Nephron progenitor cell (in vitro differentiated cells): ENCODE measurements at regions not wholly inside any gene's neighbourhood (a gene's known extent, or its start where the extent isn't known, plus 50 kb on each side); places are given as distances from the start of the nearest gene placed in this dataset.
"Not testable (repeated sequence)": the region's sequence is repeated elsewhere in the genome, so short reads cannot be mapped to it uniquely, and the experiment has no call there.

Source experiments
- DNase-seq: peaks from one replicate; pipeline ENCODE4 v3.0.0; 2021
- H3K27ac Mint-ChIP-seq: 2 replicates; pipeline ENCODE4 v1.8.0; 2021; ENCODE audit warnings: mild to moderate bottlenecking, moderate library complexity, mixed read lengths
- H3K27me3 Mint-ChIP-seq: 2 replicates; pipeline ENCODE4 v1.8.0; 2021; ENCODE audit warnings: mild to moderate bottlenecking, low read depth, mixed read lengths; ENCODE audit not compliant: poor library complexity
- H3K36me3 Mint-ChIP-seq: 2 replicates; pipeline ENCODE4 v1.8.0; 2021; ENCODE audit warnings: low read depth, mixed read lengths
- H3K4me1 Mint-ChIP-seq: 2 replicates; pipeline ENCODE4 v1.8.0; 2021; ENCODE audit warnings: mixed read lengths
- H3K4me3 Mint-ChIP-seq: 2 replicates; pipeline ENCODE4 v1.8.0; 2021; ENCODE audit warnings: mild to moderate bottlenecking, moderate library complexity, mixed read lengths
- H3K9me3 Mint-ChIP-seq: 2 replicates; pipeline ENCODE4 v1.8.0; 2021; ENCODE audit warnings: mild to moderate bottlenecking, moderate library complexity, mixed read lengths
- TF ChIP-seq, protein P1 (sequence below): fragments of 200-600 bp; sonication (generic); IDR thresholded peaks from 2 replicates; pipeline ENCODE4 v1.5.0; 2021; ENCODE audit warnings: antibody characterized with exemption

GRCh38 chr2:91768997-91769396 lies 3077.5 kb downstream of the RPIA start:
- peaks cover 41% of the 10 kb centered on the region for H3K9me3 Mint-ChIP-seq
- not testable (repeated sequence) for H3K27me3 Mint-ChIP-seq, H3K27ac Mint-ChIP-seq, DNase-seq, H3K36me3 Mint-ChIP-seq, H3K4me1 Mint-ChIP-seq, H3K4me3 Mint-ChIP-seq

DNA sequence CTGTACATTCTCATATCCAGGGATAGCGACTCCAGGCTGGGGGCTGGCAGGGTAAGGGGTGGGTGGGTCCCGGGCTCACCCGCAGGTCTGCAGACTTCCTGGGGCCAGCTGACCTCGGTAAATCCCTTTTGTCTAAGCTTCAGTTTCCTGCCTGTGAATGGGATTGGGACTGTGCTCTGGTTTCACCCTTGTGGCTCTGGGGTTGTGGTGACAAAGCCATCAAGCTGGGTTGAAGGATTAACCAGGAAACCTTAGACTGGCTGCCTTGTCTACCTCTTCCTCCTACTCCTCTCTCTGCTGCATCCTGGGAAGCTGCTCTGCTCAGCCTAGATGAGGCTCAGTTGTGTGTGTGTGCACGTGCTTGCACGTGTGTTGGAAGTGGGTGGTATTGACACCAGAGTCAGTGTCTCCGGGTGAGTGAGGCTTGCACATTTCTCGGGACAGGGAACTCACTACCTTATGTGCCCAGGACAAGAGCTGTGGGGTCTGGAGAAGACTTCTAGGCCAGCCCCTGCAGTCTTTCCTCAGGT lies 3078.6 kb downstream of the RPIA start:
- H3K4me1 Mint-ChIP-seq, H3K27ac Mint-ChIP-seq, H3K36me3 Mint-ChIP-seq, H3K4me3 Mint-ChIP-seq, H3K27me3 Mint-ChIP-seq, DNase-seq: not testable (repeated sequence)
- H3K9me3 Mint-ChIP-seq: peaks cover 39% of the 10 kb centered on the region

- H3K27me3 Mint-ChIP-seq, H3K4me1 Mint-ChIP-seq, H3K36me3 Mint-ChIP-seq, H3K27ac Mint-ChIP-seq, H3K4me3 Mint-ChIP-seq, DNase-seq: not testable (repeated sequence)
- H3K9me3 Mint-ChIP-seq: peaks cover 38% of the 10 kb centered on the region
These were observed 3080.1 kb downstream of the RPIA start for GRCh38 chr2:91771604-91772003.

- not testable (repeated sequence) for DNase-seq, H3K4me1 Mint-ChIP-seq, H3K27ac Mint-ChIP-seq, H3K27me3 Mint-ChIP-seq, H3K36me3 Mint-ChIP-seq, H3K4me3 Mint-ChIP-seq
- peaks cover 44% of the 10 kb centered on the region for H3K9me3 Mint-ChIP-seq
These were observed 3080.9 kb downstream of the RPIA start for GRCh38 chr2:91772240-91772937.

- not testable (repeated sequence) for H3K27ac Mint-ChIP-seq, H3K4me3 Mint-ChIP-seq, DNase-seq, H3K4me1 Mint-ChIP-seq, H3K36me3 Mint-ChIP-seq, H3K27me3 Mint-ChIP-seq
- H3K9me3 Mint-ChIP-seq: peaks cover 46% of the 10 kb centered on the region
These were observed 3082.3 kb downstream of the RPIA start for GRCh38 chr2:91773810-91774209.

DNA sequence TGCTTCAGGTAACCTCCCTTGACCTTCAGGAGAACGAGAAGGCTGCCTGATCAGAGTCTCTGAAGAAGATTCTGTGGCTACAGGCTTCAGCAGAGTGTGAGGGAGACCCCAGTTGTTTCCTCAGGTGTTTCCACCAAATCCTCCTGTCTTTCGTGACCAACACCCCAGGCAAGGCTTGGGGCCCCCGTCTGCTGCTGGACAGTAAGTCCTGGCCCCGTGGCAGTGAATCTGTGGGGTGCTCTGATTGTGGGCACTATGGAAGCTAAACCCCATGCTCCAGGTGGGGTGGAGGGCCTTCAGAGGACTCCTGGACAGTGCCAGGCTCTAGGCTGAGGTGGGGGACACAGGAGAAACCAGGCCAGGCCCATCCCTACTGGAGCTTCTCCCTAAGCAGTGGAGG lies 3083.7 kb downstream of the RPIA start:
- not testable (repeated sequence) for H3K36me3 Mint-ChIP-seq, H3K4me3 Mint-ChIP-seq, H3K4me1 Mint-ChIP-seq, H3K27ac Mint-ChIP-seq, H3K27me3 Mint-ChIP-seq, DNase-seq
- peaks cover 52% of the 10 kb centered on the region for H3K9me3 Mint-ChIP-seq

- not testable (repeated sequence) for H3K27ac Mint-ChIP-seq, H3K27me3 Mint-ChIP-seq, H3K4me3 Mint-ChIP-seq, H3K36me3 Mint-ChIP-seq, H3K4me1 Mint-ChIP-seq, DNase-seq
- peaks cover 75% of the 10 kb centered on the region for H3K9me3 Mint-ChIP-seq
These were observed 3088.9 kb downstream of the RPIA start for GRCh38 chr2:91780324-91780723.

DNA sequence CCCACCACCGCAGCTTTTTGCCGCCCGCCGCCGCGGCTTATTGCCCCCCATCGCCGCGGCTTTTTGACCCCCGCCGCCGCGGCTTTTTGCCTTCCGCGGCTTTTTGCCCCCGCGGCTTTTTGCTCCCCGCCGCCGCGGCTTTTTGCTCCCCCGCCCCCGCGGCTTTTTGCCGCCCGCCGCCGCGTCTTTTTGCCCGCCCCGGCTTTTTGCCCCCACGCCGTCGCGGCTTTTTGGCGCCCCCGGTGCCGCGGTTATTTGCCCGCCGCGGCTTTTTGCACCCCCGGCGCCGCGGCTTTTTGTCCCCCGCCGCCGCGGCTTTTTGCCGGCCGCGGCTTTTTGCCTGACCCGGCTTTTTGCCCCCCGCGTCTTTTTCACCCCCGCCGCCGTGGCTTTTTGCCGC lies 3061.8 kb upstream of the TEKT4 start:
- H3K27me3 Mint-ChIP-seq, H3K27ac Mint-ChIP-seq, DNase-seq, H3K4me3 Mint-ChIP-seq, H3K4me1 Mint-ChIP-seq, H3K9me3 Mint-ChIP-seq, H3K36me3 Mint-ChIP-seq: not testable (repeated sequence)

DNA sequence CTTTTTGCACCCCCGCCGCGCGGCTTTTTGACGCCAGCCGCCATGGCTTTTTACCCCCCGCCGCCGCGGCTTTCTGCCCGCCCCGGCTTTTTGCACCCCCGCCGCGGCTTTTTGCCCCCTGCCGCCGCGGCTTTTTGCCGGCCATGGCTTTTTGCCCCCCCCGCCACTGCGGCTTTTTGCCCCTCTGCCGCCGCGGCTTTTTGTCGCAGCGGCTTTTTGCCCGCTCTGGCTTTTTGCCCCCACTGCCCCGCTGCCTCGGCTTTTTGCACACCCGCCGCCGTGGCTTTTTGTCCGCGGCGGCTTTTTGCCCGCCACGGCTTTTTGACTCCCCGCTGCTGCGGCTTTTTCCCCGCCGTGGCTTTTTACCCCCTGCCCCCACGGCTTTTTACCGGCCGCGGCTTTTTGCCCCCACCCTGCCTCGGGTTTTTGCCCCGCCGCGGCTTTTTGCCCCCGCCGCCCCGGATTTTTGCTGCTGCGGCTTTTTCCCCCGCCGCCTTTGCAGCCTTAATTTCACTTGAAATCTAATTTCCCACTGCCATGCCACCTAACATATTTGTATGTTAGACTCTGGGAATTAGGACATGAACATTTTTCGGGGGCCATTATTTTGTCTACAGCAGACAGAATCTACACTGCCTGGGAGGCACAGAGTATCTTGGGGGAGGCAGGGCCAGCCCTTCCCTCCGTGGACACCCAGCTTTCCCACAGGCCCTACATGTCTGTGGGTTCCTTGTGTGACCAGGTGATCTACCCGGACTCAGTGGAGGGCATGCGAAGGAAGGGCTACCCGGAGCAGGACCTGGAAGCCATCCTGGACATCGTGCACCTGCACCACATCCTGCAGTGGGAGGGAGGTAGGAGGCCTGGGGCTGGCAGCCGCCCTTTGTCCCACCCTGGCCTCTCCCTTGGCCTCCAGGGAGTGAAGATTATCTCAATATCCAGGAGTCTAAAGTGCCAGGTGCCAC lies 3031.0 kb upstream of the TEKT4 start:
- H3K9me3 Mint-ChIP-seq: peaks cover 45% of the 10 kb centered on the region
- DNase-seq: no peak
- H3K4me3 Mint-ChIP-seq: no peak overlapping the region
- no peak overlapping the region for H3K27ac Mint-ChIP-seq
- no peaks in the 10 kb centered on the region for H3K4me1 Mint-ChIP-seq
- TF ChIP-seq, protein P1, sequence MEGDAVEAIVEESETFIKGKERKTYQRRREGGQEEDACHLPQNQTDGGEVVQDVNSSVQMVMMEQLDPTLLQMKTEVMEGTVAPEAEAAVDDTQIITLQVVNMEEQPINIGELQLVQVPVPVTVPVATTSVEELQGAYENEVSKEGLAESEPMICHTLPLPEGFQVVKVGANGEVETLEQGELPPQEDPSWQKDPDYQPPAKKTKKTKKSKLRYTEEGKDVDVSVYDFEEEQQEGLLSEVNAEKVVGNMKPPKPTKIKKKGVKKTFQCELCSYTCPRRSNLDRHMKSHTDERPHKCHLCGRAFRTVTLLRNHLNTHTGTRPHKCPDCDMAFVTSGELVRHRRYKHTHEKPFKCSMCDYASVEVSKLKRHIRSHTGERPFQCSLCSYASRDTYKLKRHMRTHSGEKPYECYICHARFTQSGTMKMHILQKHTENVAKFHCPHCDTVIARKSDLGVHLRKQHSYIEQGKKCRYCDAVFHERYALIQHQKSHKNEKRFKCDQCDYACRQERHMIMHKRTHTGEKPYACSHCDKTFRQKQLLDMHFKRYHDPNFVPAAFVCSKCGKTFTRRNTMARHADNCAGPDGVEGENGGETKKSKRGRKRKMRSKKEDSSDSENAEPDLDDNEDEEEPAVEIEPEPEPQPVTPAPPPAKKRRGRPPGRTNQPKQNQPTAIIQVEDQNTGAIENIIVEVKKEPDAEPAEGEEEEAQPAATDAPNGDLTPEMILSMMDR: no peak
- H3K36me3 Mint-ChIP-seq: no peaks in the 10 kb centered on the region
- H3K27me3 Mint-ChIP-seq: no peaks in the 10 kb centered on the region

DNA sequence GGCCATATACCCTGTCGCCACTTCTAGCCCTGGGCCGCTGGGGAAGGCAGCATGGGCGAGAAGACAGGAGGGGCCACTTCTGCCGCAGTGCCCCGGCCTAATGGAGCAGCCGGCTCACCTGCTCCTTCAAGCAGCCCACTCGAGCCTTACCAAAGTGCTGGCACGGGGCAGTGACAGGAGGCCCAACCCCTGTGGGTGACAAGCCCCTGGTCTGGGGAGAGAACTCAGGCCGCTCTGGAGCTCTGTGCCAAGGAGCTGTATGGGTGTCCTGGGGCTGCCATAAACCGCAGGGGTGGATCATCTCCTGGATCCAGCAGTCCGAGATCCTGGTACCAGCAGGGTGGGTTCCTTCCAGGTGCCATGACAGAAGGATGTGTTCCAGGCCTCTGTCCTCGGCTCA lies 3029.0 kb upstream of the TEKT4 start:
- not testable (repeated sequence) for H3K4me3 Mint-ChIP-seq, DNase-seq, H3K36me3 Mint-ChIP-seq, H3K4me1 Mint-ChIP-seq, H3K27ac Mint-ChIP-seq, H3K27me3 Mint-ChIP-seq
- H3K9me3 Mint-ChIP-seq: peaks cover 65% of the 10 kb centered on the region

DNA sequence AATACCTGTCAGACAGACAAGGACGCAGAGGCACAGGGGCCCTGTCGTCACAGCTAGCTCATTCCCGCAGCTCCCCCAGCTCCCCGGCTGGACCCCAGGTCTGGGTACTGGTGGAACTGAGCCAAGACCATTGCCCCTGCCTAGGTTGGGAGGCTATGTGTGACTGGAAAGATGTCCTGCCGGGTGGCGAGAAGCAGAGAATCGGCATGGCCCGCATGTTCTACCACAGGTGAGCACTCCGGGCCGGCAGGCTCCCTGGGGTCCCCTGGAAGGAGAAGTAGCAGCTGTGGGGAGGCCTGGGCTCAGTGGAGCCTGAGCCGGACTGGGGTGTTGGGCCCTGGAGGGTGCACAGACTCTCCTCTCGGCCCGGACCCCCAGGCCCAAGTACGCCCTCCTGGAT lies 3028.3 kb upstream of the TEKT4 start:
- not testable (repeated sequence) for DNase-seq, H3K36me3 Mint-ChIP-seq, H3K27me3 Mint-ChIP-seq, H3K4me1 Mint-ChIP-seq, H3K4me3 Mint-ChIP-seq, H3K27ac Mint-ChIP-seq
- H3K9me3 Mint-ChIP-seq: peaks cover 70% of the 10 kb centered on the region

DNA sequence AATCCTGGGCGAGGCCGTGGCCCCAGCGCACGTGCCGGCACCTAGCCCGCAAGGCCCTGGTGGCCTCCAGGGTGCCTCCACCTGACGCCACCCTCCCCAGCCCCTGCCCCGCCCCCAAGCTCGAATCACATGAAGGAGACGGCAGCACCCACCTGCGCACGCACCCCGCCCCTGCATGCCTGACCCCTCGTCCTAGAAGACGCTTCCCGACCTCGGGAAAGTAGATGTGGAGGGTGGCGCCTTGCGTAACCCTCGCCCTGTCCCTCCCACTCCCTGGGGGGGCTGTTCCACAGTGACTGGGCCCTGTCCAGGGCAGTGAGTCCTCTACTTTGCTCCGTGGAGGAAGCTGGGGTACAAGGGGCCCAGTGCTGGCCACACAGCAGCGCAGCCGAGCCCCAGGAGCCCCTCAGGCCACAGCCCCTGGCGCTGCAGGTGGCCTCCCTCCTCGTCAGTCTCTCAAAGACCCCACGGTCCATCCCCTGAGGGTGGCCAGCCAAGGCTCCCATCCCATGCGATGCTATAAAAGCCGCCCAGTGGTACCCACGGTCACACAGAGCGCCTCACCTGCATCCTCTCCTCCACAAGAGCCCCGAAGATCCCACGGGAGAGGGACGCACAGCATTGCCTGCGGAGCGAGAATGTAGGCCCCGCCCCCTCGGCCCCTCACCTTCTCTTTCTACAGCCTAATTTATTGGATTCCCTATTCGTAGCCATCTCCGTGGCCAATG lies 3027.3 kb upstream of the TEKT4 start:
- not testable (repeated sequence) for H3K27me3 Mint-ChIP-seq, H3K4me1 Mint-ChIP-seq, H3K27ac Mint-ChIP-seq, H3K36me3 Mint-ChIP-seq, H3K4me3 Mint-ChIP-seq, DNase-seq
- peaks cover 79% of the 10 kb centered on the region for H3K9me3 Mint-ChIP-seq

DNA sequence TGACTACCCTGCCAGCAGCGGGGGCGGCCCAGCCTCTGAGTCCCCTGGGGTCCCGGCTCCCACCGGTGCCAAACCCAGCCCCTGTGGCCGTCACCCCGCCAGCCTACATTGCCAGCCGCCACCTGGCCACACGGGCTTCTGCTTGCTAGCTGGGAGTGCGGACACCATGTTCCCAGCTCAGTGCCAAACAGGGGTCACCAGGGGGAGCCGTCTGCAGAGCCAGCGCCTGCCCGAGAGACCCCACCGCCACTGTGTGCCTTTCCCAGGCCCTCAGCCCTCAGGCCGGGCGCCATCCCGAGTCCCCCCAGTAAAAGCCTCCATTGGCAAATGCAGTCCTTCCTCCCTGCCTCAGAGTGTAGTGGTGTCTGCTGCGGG lies 3026.8 kb upstream of the TEKT4 start:
- not testable (repeated sequence) for H3K27ac Mint-ChIP-seq, H3K4me3 Mint-ChIP-seq, DNase-seq, H3K36me3 Mint-ChIP-seq, H3K4me1 Mint-ChIP-seq, H3K27me3 Mint-ChIP-seq
- H3K9me3 Mint-ChIP-seq: peaks cover 85% of the 10 kb centered on the region
